Uterus (tissue), 2 donors: ENCODE measurements at regions not wholly inside any gene's neighbourhood (a gene's known extent, or its start where the extent isn't known, plus 50 kb on each side); places are given as distances from the start of the nearest gene placed in this dataset.

Experiments
- CTCF ChIP-seq, 4 experiments: fragments of 200-600 bp in 2 of 4; fragments of 450-650 bp in 2 of 4; sonication (generic) in 2 of 4; IDR thresholded peaks; one replicate each; pipeline ENCODE4 v1.5.1; 2016 to 2019; ENCODE audit warnings: antibody characterized with exemption in 4 of 4, mild to moderate bottlenecking in 2 of 4, moderate library complexity in 1 of 4
- POLR2A ChIP-seq, 2 donors: fragments of 450-650 bp; IDR thresholded peaks; one replicate each; pipeline ENCODE4 v1.6.1; 2016; ENCODE audit warnings: antibody characterized with exemption in 2 of 2, mild to moderate bottlenecking in 1 of 2, moderate library complexity in 1 of 2

- no peak for TF ChIP-seq CTCF (IDR thresholded peaks at IDR 0.05)
- TF ChIP-seq POLR2A (IDR thresholded peaks at IDR 0.05), result no peak
Observed at GRCh38 chr13:73404581-73404980, 345.8 kb downstream of the KLF5 start.
